Psoas muscle (tissue), 7 donors: ENCODE measurements at regions not wholly inside any gene's neighbourhood (a gene's known extent, or its start where the extent isn't known, plus 50 kb on each side); places are given as distances from the start of the nearest gene placed in this dataset.

Source experiments
- ATAC-seq, 4 donors: fragments of 200-7000 bp; cut with Tn5 transposase; one replicate each; pipeline ENCODE4 v1.9.1; 2020; ENCODE audit warnings: moderate library complexity in 3 of 4, mild to moderate bottlenecking in 2 of 4
- DNase-seq, 2 donors: peaks; one replicate each; pipeline ENCODE4 v3.0.0-alpha.2; 2020
- H3K27ac ChIP-seq: fragments of 200-600 bp; one replicate; pipeline ENCODE4 v1.8.0; 2022
- H3K27me3 ChIP-seq, 3 donors: fragments of 200-600 bp in 1 of 3; one replicate each; pipeline versions ENCODE4 v1.6.1 to v1.8.0; 2013 to 2022; ENCODE audit warnings: low read length in 2 of 3, mild to moderate bottlenecking in 2 of 3, moderate library complexity in 1 of 3; ENCODE audit not compliant: insufficient read depth in 3 of 3
- H3K36me3 ChIP-seq, 2 donors: fragments of 200-600 bp in 1 of 2; one replicate each; pipeline versions ENCODE4 v1.6.1 to v1.8.0; 2013 to 2022; ENCODE audit warnings: low read depth in 1 of 2, mild to moderate bottlenecking in 1 of 2, moderate library complexity in 1 of 2; ENCODE audit not compliant: insufficient read depth in 1 of 2
- H3K4me1 ChIP-seq: fragments of 200-600 bp; one replicate; pipeline ENCODE4 v1.8.0; 2022
- H3K4me3 ChIP-seq: fragments of 200-600 bp; one replicate; pipeline ENCODE4 v1.8.0; 2022; ENCODE audit warnings: mild to moderate bottlenecking
- H3K9me3 ChIP-seq: fragments of 200-600 bp; one replicate; pipeline ENCODE4 v1.8.0; 2022
- WGBS, 3 donors: extraction: QIAGEN DNeasy Blood & Tissue Kit; methylation state at CpG; one replicate each; pipeline versions ENCODE4 v1.1.6 to v1.1.7; 2013; 5-methylcytosine and 5-hydroxymethylcytosine counted together
- intact Hi-C, 2 donors: fragments of 100-400 bp; cut with DNase I; formaldehyde crosslinking; loops; one replicate each; pipeline versions ENCODE4 v1.11.0 to v1.14.2; 2022
- TF ChIP-seq, protein P1 (sequence below): fragments of 200-600 bp; IDR thresholded peaks from one replicate; pipeline ENCODE4 v1.8.0; 2022; ENCODE audit warnings: antibody characterized with exemption
- donor health status: healthy with polysubstance abuse.
- donor health status: DM: no; HTN: no; CAD: no; lungs with moderate emphysema.
- donor health status: Bipolar disorder and iron deficiency.
- donor health status: healthy.
- donor health status: DM: yes; HTN: yes; CAD: no.
- donor health status: DM: no; HTN: no; CAD: no.
- donor health status: DM: yes; HTN: yes; CAD: no.

DNA sequence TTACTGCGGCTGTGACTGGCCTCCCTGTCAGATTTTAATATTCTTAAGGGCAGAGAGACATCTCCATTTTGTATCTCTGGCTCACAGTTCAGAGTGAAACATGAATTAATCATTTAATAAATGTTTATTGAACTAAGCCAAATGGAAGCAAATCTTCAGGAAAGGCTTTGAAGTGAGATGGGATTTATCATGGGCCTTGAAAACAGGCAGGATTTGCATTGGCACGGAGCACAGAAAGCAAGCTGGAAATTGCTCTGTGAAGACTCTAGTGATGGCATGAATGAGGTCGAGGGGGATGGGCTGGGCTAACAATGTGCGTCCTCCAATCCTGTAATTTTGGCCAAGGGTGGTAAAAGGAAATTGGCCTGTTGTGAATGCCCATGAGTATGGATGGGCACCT is 369.8 kb upstream of the SOX11 start:
- no peak overlapping the region for H3K4me3 ChIP-seq
- TF ChIP-seq, protein P1, sequence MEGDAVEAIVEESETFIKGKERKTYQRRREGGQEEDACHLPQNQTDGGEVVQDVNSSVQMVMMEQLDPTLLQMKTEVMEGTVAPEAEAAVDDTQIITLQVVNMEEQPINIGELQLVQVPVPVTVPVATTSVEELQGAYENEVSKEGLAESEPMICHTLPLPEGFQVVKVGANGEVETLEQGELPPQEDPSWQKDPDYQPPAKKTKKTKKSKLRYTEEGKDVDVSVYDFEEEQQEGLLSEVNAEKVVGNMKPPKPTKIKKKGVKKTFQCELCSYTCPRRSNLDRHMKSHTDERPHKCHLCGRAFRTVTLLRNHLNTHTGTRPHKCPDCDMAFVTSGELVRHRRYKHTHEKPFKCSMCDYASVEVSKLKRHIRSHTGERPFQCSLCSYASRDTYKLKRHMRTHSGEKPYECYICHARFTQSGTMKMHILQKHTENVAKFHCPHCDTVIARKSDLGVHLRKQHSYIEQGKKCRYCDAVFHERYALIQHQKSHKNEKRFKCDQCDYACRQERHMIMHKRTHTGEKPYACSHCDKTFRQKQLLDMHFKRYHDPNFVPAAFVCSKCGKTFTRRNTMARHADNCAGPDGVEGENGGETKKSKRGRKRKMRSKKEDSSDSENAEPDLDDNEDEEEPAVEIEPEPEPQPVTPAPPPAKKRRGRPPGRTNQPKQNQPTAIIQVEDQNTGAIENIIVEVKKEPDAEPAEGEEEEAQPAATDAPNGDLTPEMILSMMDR, result no peak
- H3K36me3 ChIP-seq, result no peaks in the 10 kb centered on the region
- no peaks in the 10 kb centered on the region for H3K27me3 ChIP-seq
- H3K9me3 ChIP-seq, result no peaks in the 10 kb centered on the region
- no peaks in the 10 kb centered on the region for H3K4me1 ChIP-seq
- intact Hi-C loops, result no loop called here
- no peak for DNase-seq
- no peak overlapping the region for H3K27ac ChIP-seq
- WGBS, 3 donors, result 48 to 79% (median 58%) methylated on average over 4 of the region's 4 CpGs
- no peak for ATAC-seq

- H3K27ac ChIP-seq, result no peak overlapping the region
- DNase-seq, result no peak
- H3K4me1 ChIP-seq, result no peaks in the 10 kb centered on the region
- 93 to 95% (median 95%) methylated on average over 23 of the region's 23 CpGs for WGBS, 3 donors
- no peak for ATAC-seq
- no peaks in the 10 kb centered on the region for H3K27me3 ChIP-seq
- H3K9me3 ChIP-seq, result no peaks in the 10 kb centered on the region
- intact Hi-C loops, result no loop called here
- H3K4me3 ChIP-seq, result no peak overlapping the region
- TF ChIP-seq, protein P1, result no peak
- H3K36me3 ChIP-seq, result no peaks in the 10 kb centered on the region
Measured at GRCh38 chr2:5325523-5325922, 366.7 kb upstream of the SOX11 start.

- Histone ChIP-seq H3K4me1 (no peaks in the 10 kb centered on the region), H3K36me3 (no peaks in the 10 kb centered on the region), H3K4me3 (no peak overlapping the region), H3K27me3 (no peaks in the 10 kb centered on the region), H3K9me3 (no peaks in the 10 kb centered on the region), H3K27ac (no peak overlapping the region)
- DNase-seq (no peak), ATAC-seq (no peak)
- intact Hi-C loops, result no loop called here
- 24 to 42% (median 32%) methylated on average over 5 of the region's 5 CpGs for WGBS, 3 donors
- TF ChIP-seq, protein P1, result no peak
Measured at GRCh38 chr2:5328826-5329225, 363.4 kb upstream of the SOX11 start.

- no peaks in the 10 kb centered on the region for H3K9me3 ChIP-seq
- ATAC-seq (no peak), DNase-seq (no peak)
- no peaks in the 10 kb centered on the region for H3K27me3 ChIP-seq
- TF ChIP-seq, protein P1, result no peak
- no peaks in the 10 kb centered on the region for H3K36me3 ChIP-seq
- intact Hi-C loops, result no loop called here
- no peak overlapping the region for H3K4me3 ChIP-seq
- no peaks in the 10 kb centered on the region for H3K4me1 ChIP-seq
- H3K27ac ChIP-seq, result no peak overlapping the region
- WGBS, 3 donors, result 54 to 76% (median 60%) methylated on average over 3 of the region's 3 CpGs
Measured at GRCh38 chr2:5329763-5330162, 362.4 kb upstream of the SOX11 start.

DNA sequence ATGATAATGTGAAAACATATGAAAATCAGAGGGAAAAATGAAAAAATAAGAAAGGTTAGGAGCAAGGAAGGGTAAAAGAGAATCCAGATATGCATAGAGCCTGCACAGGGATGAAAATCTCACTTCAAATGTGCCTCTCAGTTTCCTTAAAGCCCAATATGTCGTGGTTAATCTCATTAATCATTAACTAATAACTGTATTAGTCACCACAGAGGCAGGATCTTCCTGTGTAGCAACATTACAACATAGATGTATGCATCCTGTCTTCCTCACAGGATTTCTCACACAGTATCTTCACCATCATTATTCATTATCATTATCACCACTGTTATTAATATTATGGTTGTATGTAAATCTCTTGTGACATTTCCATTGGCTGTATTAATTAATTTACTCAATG is 361.2 kb upstream of the SOX11 start:
- ATAC-seq (no peak), DNase-seq (no peak)
- Histone ChIP-seq H3K9me3 (no peaks in the 10 kb centered on the region), H3K36me3 (no peaks in the 10 kb centered on the region), H3K27ac (no peak overlapping the region), H3K4me1 (no peaks in the 10 kb centered on the region), H3K4me3 (no peak overlapping the region), H3K27me3 (no peaks in the 10 kb centered on the region)
- WGBS, 3 donors, result 51 to 61% (median 57%) methylated on average over 1 of the region's 1 CpG
- TF ChIP-seq, protein P1, result no peak
- intact Hi-C loops, result no loop called here
